HepG2 (cell line): ENCODE measurements at regions not wholly inside any gene's neighbourhood (a gene's known extent, or its start where the extent isn't known, plus 50 kb on each side); places are given as distances from the start of the nearest gene placed in this dataset.
"Not testable (repeated sequence)": the region's sequence is repeated elsewhere in the genome, so short reads cannot be mapped to it uniquely, and the experiment has no call there.

ENCODE experiments used
- ATAC-seq: fragments of 200-7000 bp; cut with Tn5 transposase; 3 replicates; pipeline ENCODE4 v1.9.1; 2020; ENCODE audit warnings: mild to moderate bottlenecking, moderate library complexity
- BruUV-seq: library from RNA; stranded (reverse); fragments of 400-500 nt; replicated peaks from 2 replicates; lab custom pipeline; 2021; lab: Mats Ljungman, UMichigan
- CTCF ChIA-PET: fragments of 300-600 bp; formaldehyde crosslinking; extraction: SDS; loops from one replicate; lab custom pipeline; 2021; ENCODE audit warnings: low total read pairs, inconsistent platforms, low intra/inter-chr PET ratio; lab: Yijun Ruan, JAX
- POLR2A ChIA-PET: fragments of 350-600 bp; sonication (Branson Sonifier 250); formaldehyde crosslinking; loops from one replicate; lab custom pipeline; 2020; ENCODE audit warnings: antibody characterized with exemption, inconsistent platforms; lab: Yijun Ruan, JAX
- DNase-seq: peaks from one replicate; pipeline ENCODE4 v3.0.0-alpha.2; 2015; ENCODE audit warnings: low spot score
- FAIRE-seq: peaks from 3 replicates; lab custom pipeline; 2011; peaks lifted over from hg19 to GRCh38; lab: Jason Lieb, UNC
- H2AFZ ChIP-seq: one replicate; pipeline ENCODE4 v1.6.1; 2011; ENCODE audit warnings: low read length, inconsistent platforms
- H3K27ac ChIP-seq: fragments of 300-600 bp; 3 replicates; pipeline ENCODE4 v1.8.0; 2011; ENCODE audit warnings: mixed run types, mild to moderate bottlenecking, mixed read lengths, low read length, inconsistent platforms; ENCODE audit not compliant: insufficient read depth; ENCODE audit errors: extremely low read length
- H3K27me3 ChIP-seq, 2 experiments: fragments of 200-600 bp in 1 of 2; 2 replicates in 1 of 2; 3 replicates in 1 of 2; pipeline versions ENCODE4 v1.6.0 to v1.8.0; 2011; ENCODE audit warnings: low read length in 2 of 2, mild to moderate bottlenecking in 2 of 2, moderate library complexity in 2 of 2, inconsistent platforms in 1 of 2; ENCODE audit not compliant: insufficient read depth in 2 of 2, control insufficient read depth in 1 of 2
- H3K36me3 ChIP-seq, 2 experiments: fragments of 200-600 bp in 1 of 2; replicated peaks in 1 of 2; 2 replicates in 1 of 2; 3 replicates in 1 of 2; pipeline versions ENCODE4 v1.5.1 to v1.8.0; 2011; ENCODE audit warnings: low read length in 2 of 2, inconsistent platforms in 1 of 2; ENCODE audit not compliant: insufficient read depth in 2 of 2, control insufficient read depth in 1 of 2
- H3K4me1 ChIP-seq: 2 replicates; pipeline ENCODE4 v1.5.1; 2012; ENCODE audit warnings: low read length, inconsistent platforms; ENCODE audit not compliant: insufficient read depth
- H3K4me2 ChIP-seq: 2 replicates; pipeline ENCODE4 v1.6.0; 2011; ENCODE audit warnings: low read depth, low read length, inconsistent platforms
- H3K4me3 ChIP-seq, 3 experiments: fragments of 200-600 bp in 1 of 3; sonication (generic), shearing (Covaris generic) in 1 of 3; replicated peaks in 1 of 3; 2 replicates each; pipeline ENCODE4 v1.5.1; 2011 to 2016; ENCODE audit warnings: low read length in 3 of 3, inconsistent platforms in 2 of 3, low read depth in 2 of 3, mild to moderate bottlenecking in 2 of 3, control low read depth in 1 of 3, mixed read lengths in 1 of 3; ENCODE audit not compliant: insufficient read depth in 1 of 3
- H3K79me2 ChIP-seq: one replicate; pipeline ENCODE4 v1.6.1; 2011; ENCODE audit warnings: low read length, inconsistent platforms; ENCODE audit not compliant: insufficient read depth
- H3K9ac ChIP-seq: 2 replicates; pipeline ENCODE4 v1.6.0; 2011; ENCODE audit warnings: mild to moderate bottlenecking, low read depth, low read length, inconsistent platforms; ENCODE audit not compliant: insufficient read depth
- H3K9me3 ChIP-seq: 2 replicates; pipeline ENCODE4 v1.5.1; 2012; ENCODE audit warnings: mild to moderate bottlenecking, low read length
- H4K20me1 ChIP-seq: 2 replicates; pipeline ENCODE4 v1.6.0; 2011; ENCODE audit warnings: inconsistent platforms, mild to moderate bottlenecking, low read length, moderate library complexity; ENCODE audit not compliant: insufficient read depth
- IKZF1 ChIP-seq: fragments of 450-650 bp; IDR thresholded peaks from 2 replicates; pipeline ENCODE4 v1.7.1; 2016
- ZNF790 ChIP-seq: sonication (generic); formaldehyde crosslinking; IDR thresholded peaks from 2 replicates; pipeline ENCODE4 v1.8.0; 2022; ENCODE audit warnings: missing genetic modification reagents, mild to moderate bottlenecking, borderline replicate concordance
- WGBS: methylation state at CpG from one replicate; pipeline ENCODE4 v1.1.6; 2017; ENCODE audit warnings: low lambda C conversion rate; 5-methylcytosine and 5-hydroxymethylcytosine counted together
- in situ Hi-C: cut with HindIII; loops from 2 replicates; pipeline ENCODE4 v1.10.0; 2017; ENCODE audit warnings: low pct_unique_long_range_greater_than_20kb; ENCODE audit not compliant: extremely low pct_ligation_motif_present
- intact Hi-C: fragments of 100-400 bp; cut with micrococcal nuclease; formaldehyde crosslinking; loops from one replicate; pipeline ENCODE4 v1.10.0; 2022; ENCODE audit not compliant: unreplicated experiment
- TF ChIP-seq, protein P1 (sequence below): sonication (generic); formaldehyde crosslinking; IDR thresholded peaks from 2 replicates; pipeline ENCODE4 v1.4.0; 2020; ENCODE audit warnings: mild to moderate bottlenecking, missing genetic modification reagents
- TF ChIP-seq, protein P2 (sequence below): sonication (generic); formaldehyde crosslinking; IDR thresholded peaks from 2 replicates; pipeline ENCODE4 v1.4.0; 2020; ENCODE audit warnings: missing genetic modification reagents

DNA sequence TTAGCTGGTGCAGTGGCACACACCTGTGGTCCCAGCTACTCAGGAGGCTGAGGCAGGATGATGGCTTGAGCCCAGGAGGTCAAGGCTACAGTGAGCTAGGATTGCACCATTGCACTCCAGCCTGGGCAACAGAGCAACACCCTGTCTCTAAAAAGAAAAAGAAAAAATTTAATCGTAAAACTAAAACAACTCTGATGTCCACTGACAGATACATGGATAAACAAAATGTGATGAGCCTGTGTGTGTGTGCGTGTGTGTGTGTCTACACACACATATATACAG lies 99.6 kb downstream of the TPRA1 start:
- H3K36me3 ChIP-seq, H3K79me2 ChIP-seq, FAIRE-seq, in situ Hi-C loops, H3K4me2 ChIP-seq, H3K9ac ChIP-seq, ATAC-seq, H3K27me3 ChIP-seq, CTCF ChIA-PET, H3K27ac ChIP-seq, DNase-seq, H2AFZ ChIP-seq, POLR2A ChIA-PET, H3K4me1 ChIP-seq, H4K20me1 ChIP-seq, BruUV-seq, H3K9me3 ChIP-seq, intact Hi-C loops, H3K4me3 ChIP-seq: not testable (repeated sequence)
- 0% methylated on average over 2 of the region's 2 CpGs for WGBS

DNA sequence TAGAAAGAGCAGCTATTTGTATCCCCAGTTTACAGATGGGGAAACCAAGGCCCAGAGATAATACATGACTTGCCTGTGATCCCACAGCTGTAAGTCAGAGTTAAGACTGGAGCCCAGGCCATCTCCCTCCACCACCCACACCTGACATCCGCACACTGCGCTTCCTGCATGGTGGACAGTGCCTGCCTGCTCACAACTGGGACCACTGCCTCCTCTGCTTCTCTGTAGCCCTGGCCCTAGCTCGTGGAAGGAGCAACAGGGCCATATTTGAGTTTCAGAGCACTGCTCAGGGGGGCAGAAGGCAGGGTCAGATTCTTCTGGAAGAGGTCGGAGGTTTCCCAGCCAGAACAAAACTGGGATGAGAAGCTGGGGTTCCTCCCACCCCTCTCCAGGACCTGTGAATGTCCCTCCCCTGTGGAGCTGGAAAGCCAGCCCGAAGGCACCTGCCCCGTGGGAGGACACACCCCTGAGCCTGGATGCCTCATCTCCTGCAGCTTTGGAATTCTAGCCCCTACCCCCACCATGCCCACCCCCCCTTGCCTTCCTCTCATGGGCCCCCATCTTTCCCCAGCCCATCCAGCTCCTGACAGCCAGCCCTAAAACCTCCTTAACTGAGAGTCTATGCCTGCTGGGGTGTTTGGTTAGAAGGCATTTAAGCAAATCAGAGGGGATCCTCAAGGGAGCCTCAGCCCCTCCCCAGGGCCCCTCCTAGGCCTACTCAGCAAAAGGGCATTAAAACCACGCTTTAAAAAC lies 100.1 kb downstream of the TPRA1 start:
- POLR2A ChIA-PET: no interaction called here
- no peak for ATAC-seq
- no TSS peak for BruUV-seq

More for the DNA sequence above, 100.1 kb downstream of the TPRA1 start:
- DNase-seq (no peak), FAIRE-seq (no peak)
- no peak overlapping the region for H3K9ac ChIP-seq
- no peaks in the 10 kb centered on the region for H4K20me1 ChIP-seq
- H3K79me2 ChIP-seq: no peaks in the 10 kb centered on the region
- H3K4me1 ChIP-seq: no peaks in the 10 kb centered on the region
- intact Hi-C loops (no loop called here), in situ Hi-C loops (no loop called here)
- WGBS: 11% methylated on average over 3 of the region's 7 CpGs
- no peak overlapping the region for H3K4me2 ChIP-seq
- H3K36me3 ChIP-seq: no peaks in the 10 kb centered on the region
- no peak overlapping the region for H3K27ac ChIP-seq
- no peak overlapping the region for H2AFZ ChIP-seq
- CTCF ChIA-PET: no interaction called here
- no peak overlapping the region for H3K4me3 ChIP-seq
- H3K9me3 ChIP-seq: no peaks in the 10 kb centered on the region
- H3K27me3 ChIP-seq: peaks cover 0 to 9% of the 10 kb centered on the region in 2 experiments; a peak in 2 of 5 replicates
- TF ChIP-seq, protein P1, sequence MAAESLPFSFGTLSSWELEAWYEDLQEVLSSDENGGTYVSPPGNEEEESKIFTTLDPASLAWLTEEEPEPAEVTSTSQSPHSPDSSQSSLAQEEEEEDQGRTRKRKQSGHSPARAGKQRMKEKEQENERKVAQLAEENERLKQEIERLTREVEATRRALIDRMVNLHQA (CRISPR knock-in tag): no peak
- TF ChIP-seq, protein P2, sequence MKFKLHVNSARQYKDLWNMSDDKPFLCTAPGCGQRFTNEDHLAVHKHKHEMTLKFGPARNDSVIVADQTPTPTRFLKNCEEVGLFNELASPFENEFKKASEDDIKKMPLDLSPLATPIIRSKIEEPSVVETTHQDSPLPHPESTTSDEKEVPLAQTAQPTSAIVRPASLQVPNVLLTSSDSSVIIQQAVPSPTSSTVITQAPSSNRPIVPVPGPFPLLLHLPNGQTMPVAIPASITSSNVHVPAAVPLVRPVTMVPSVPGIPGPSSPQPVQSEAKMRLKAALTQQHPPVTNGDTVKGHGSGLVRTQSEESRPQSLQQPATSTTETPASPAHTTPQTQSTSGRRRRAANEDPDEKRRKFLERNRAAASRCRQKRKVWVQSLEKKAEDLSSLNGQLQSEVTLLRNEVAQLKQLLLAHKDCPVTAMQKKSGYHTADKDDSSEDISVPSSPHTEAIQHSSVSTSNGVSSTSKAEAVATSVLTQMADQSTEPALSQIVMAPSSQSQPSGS (CRISPR knock-in tag): no peak
- TF ChIP-seq ZNF790 (CRISPR knock-in tag): no peak
- no peak for TF ChIP-seq IKZF1
